Upper lobe of left lung (tissue), 4 donors: ENCODE measurements at regions not wholly inside any gene's neighbourhood (a gene's known extent, or its start where the extent isn't known, plus 50 kb on each side); places are given as distances from the start of the nearest gene placed in this dataset.

Experiments used
- EP300 ChIP-seq, 4 donors: sonication (generic); formaldehyde crosslinking; IDR thresholded peaks; one replicate each; pipeline ENCODE4 v1.5.1; 2017; ENCODE audit warnings: antibody characterized with exemption in 4 of 4, control low read depth in 2 of 4
- POLR2A ChIP-seq, 4 donors: fragments of 450-650 bp; IDR thresholded peaks; one replicate each; pipeline ENCODE4 v1.5.1; 2016 to 2017; ENCODE audit warnings: antibody characterized with exemption in 4 of 4, mild to moderate bottlenecking in 2 of 4
- POLR2AphosphoS5 ChIP-seq, 2 donors: sonication (generic); formaldehyde crosslinking; IDR thresholded peaks; one replicate each; pipeline ENCODE4 v1.5.1; 2017; ENCODE audit warnings: antibody characterized with exemption in 2 of 2
- TF ChIP-seq, protein P1 (sequence below), 6 experiments: fragments of 450-650 bp in 4 of 6; fragments of 200-600 bp in 2 of 6; sonication (generic) in 2 of 6; IDR thresholded peaks; one replicate each; pipeline ENCODE4 v1.5.1; 2016 to 2019; ENCODE audit warnings: antibody characterized with exemption in 6 of 6

DNA sequence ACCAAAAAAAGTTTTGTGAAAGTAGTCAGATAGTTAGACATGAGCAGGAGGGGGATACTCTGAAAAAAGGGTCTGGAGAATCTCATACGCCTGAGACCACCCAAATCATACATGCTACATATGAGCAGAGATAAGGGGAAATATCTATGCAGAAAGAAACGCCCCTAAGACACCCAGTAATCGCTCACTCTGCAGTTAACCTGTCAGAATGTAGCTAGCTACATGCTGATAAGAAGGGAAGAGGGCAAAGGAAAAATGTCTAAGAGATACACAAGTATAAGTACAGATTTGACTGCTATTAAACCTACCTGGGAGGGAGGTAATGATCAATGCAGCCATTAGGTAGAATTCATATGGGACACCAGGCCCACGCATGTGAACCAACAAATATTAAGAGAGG lies 1159.5 kb upstream of the PCDH10 start:
- TF ChIP-seq, protein P1, sequence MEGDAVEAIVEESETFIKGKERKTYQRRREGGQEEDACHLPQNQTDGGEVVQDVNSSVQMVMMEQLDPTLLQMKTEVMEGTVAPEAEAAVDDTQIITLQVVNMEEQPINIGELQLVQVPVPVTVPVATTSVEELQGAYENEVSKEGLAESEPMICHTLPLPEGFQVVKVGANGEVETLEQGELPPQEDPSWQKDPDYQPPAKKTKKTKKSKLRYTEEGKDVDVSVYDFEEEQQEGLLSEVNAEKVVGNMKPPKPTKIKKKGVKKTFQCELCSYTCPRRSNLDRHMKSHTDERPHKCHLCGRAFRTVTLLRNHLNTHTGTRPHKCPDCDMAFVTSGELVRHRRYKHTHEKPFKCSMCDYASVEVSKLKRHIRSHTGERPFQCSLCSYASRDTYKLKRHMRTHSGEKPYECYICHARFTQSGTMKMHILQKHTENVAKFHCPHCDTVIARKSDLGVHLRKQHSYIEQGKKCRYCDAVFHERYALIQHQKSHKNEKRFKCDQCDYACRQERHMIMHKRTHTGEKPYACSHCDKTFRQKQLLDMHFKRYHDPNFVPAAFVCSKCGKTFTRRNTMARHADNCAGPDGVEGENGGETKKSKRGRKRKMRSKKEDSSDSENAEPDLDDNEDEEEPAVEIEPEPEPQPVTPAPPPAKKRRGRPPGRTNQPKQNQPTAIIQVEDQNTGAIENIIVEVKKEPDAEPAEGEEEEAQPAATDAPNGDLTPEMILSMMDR (IDR thresholded peaks at IDR 0.05) = no peak
- TF ChIP-seq POLR2AphosphoS5 (IDR thresholded peaks at IDR 0.05) (no peak), EP300 (IDR thresholded peaks at IDR 0.05) (no peak), POLR2A (IDR thresholded peaks at IDR 0.05) (no peak)
